HG02938 (cell line): ENCODE measurements at regions not wholly inside any gene's neighbourhood (a gene's known extent, or its start where the extent isn't known, plus 50 kb on each side); places are given as distances from the start of the nearest gene placed in this dataset.
"Not testable (repeated sequence)": the region's sequence is repeated elsewhere in the genome, so short reads cannot be mapped to it uniquely, and the experiment has no call there.

Experiments
- ATAC-seq: cut with Tn5 transposase; IDR thresholded peaks from one replicate; pipeline ENCODE4 v1.9.1; 2021; ENCODE audit warnings: mild to moderate bottlenecking, moderate library complexity; ENCODE audit not compliant: unreplicated experiment

GRCh38 chr5:111836426-111836825 is 79.4 kb upstream of the NREP start:
- no peak for ATAC-seq

GRCh38 chr5:111834926-111835599 is 78.1 kb upstream of the NREP start:
- no peak for ATAC-seq

GRCh38 chr5:111830333-111830732 is 73.3 kb upstream of the NREP start:
- ATAC-seq = no peak

- ATAC-seq = no peak
Observed at GRCh38 chr5:111829701-111830100, 72.7 kb upstream of the NREP start.

- no peak for ATAC-seq
Observed at GRCh38 chr5:111826064-111826463, 69.1 kb upstream of the NREP start.

GRCh38 chr5:111820072-111820471 is 63.1 kb upstream of the NREP start:
- no peak for ATAC-seq

GRCh38 chr5:111819028-111819427 is 62.0 kb upstream of the NREP start:
- not testable (repeated sequence) for ATAC-seq

GRCh38 chr5:111813537-111813936 is 56.5 kb upstream of the NREP start:
- no peak for ATAC-seq

- ATAC-seq = no peak
Observed at GRCh38 chr5:111810112-111810511, 53.1 kb upstream of the NREP start.
